Lung (tissue), 11 donors: ENCODE measurements at regions not wholly inside any gene's neighbourhood (a gene's known extent, or its start where the extent isn't known, plus 50 kb on each side); places are given as distances from the start of the nearest gene placed in this dataset.

Source experiments
- ATAC-seq: fragments of 200-7000 bp; cut with Tn5 transposase; one replicate; pipeline ENCODE4 v1.9.1; 2020; ENCODE audit warnings: moderate number of reproducible peaks; ENCODE audit not compliant: insufficient read depth, low FRiP score
- DNase-seq, 3 donors: peaks; one replicate each; pipeline ENCODE4 v3.0.0-alpha.2; 2013 to 2017
- H3K27ac ChIP-seq, 2 donors: one replicate each; pipeline ENCODE4 v1.5.1; 2013; ENCODE audit warnings: mild to moderate bottlenecking in 2 of 2, moderate library complexity in 2 of 2, control low read depth in 1 of 2, inconsistent platforms in 1 of 2, low read depth in 1 of 2, low read length in 1 of 2
- H3K27me3 ChIP-seq, 3 donors: one replicate each; pipeline ENCODE4 v1.5.1; 2013; ENCODE audit warnings: low read length in 2 of 3; ENCODE audit not compliant: control insufficient read depth in 3 of 3, insufficient read depth in 3 of 3
- H3K36me3 ChIP-seq, 4 donors: one replicate each; pipeline ENCODE4 v1.5.1; 2013; ENCODE audit warnings: low read length in 4 of 4, mild to moderate bottlenecking in 1 of 4, moderate library complexity in 1 of 4; ENCODE audit not compliant: control insufficient read depth in 4 of 4, insufficient read depth in 4 of 4
- H3K4me1 ChIP-seq, 5 donors: one replicate each; pipeline ENCODE4 v1.5.1; 2013; ENCODE audit warnings: low read length in 5 of 5, mild to moderate bottlenecking in 2 of 5, moderate library complexity in 1 of 5; ENCODE audit not compliant: control insufficient read depth in 5 of 5, insufficient read depth in 5 of 5
- H3K4me3 ChIP-seq: one replicate; pipeline ENCODE4 v1.5.1; 2013; ENCODE audit warnings: mild to moderate bottlenecking, control low read depth, moderate library complexity
- H3K9ac ChIP-seq, 2 donors: one replicate each; pipeline ENCODE4 v1.5.1; 2013; ENCODE audit warnings: low read length in 2 of 2, control low read depth in 1 of 2; ENCODE audit not compliant: insufficient read depth in 1 of 2
- H3K9me3 ChIP-seq, 4 donors: one replicate each; pipeline ENCODE4 v1.5.1; 2013; ENCODE audit warnings: low read length in 3 of 4, mild to moderate bottlenecking in 1 of 4, moderate library complexity in 1 of 4; ENCODE audit not compliant: control insufficient read depth in 4 of 4, insufficient read depth in 3 of 4
- WGBS, 2 donors: extraction: QIAGEN DNeasy Blood & Tissue Kit; methylation state at CpG; one replicate each; pipeline ENCODE4 v1.1.7; 2013; 5-methylcytosine and 5-hydroxymethylcytosine counted together
- TF ChIP-seq, protein P1 (sequence below): IDR thresholded peaks from 2 replicates; pipeline ENCODE4 v1.5.1; 2012; ENCODE audit warnings: mild to moderate bottlenecking; ENCODE audit errors: control extremely low read depth, extremely low read depth
- donor health status: control.
- donor health status: control.
- donor health status: Bipolar disorder and iron deficiency.
- donor health status: healthy.
- donor health status: DM: yes; HTN: yes; CAD: no.

GRCh38 chr11:122229078-122229477 is 113.1 kb upstream of the BLID start:
- H3K27me3 ChIP-seq = no peaks in the 10 kb centered on the region
- ATAC-seq (peak; percentile 34), DNase-seq (peak in 2 of 3 donors; percentile 34 to 46)
- no peak overlapping the region for H3K9ac ChIP-seq
- 46 to 66% methylated on average over 2 of the region's 2 CpGs for WGBS, 2 donors
- peaks cover 3 to 16% (median 4%) of the 10 kb centered on the region in 5 donors for H3K4me1 ChIP-seq
- no peak overlapping the region for H3K27ac ChIP-seq
- no peak overlapping the region for H3K4me3 ChIP-seq
- no peaks in the 10 kb centered on the region for H3K36me3 ChIP-seq
- TF ChIP-seq, protein P1, sequence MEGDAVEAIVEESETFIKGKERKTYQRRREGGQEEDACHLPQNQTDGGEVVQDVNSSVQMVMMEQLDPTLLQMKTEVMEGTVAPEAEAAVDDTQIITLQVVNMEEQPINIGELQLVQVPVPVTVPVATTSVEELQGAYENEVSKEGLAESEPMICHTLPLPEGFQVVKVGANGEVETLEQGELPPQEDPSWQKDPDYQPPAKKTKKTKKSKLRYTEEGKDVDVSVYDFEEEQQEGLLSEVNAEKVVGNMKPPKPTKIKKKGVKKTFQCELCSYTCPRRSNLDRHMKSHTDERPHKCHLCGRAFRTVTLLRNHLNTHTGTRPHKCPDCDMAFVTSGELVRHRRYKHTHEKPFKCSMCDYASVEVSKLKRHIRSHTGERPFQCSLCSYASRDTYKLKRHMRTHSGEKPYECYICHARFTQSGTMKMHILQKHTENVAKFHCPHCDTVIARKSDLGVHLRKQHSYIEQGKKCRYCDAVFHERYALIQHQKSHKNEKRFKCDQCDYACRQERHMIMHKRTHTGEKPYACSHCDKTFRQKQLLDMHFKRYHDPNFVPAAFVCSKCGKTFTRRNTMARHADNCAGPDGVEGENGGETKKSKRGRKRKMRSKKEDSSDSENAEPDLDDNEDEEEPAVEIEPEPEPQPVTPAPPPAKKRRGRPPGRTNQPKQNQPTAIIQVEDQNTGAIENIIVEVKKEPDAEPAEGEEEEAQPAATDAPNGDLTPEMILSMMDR = no peak
- H3K9me3 ChIP-seq = no peaks in the 10 kb centered on the region

DNA sequence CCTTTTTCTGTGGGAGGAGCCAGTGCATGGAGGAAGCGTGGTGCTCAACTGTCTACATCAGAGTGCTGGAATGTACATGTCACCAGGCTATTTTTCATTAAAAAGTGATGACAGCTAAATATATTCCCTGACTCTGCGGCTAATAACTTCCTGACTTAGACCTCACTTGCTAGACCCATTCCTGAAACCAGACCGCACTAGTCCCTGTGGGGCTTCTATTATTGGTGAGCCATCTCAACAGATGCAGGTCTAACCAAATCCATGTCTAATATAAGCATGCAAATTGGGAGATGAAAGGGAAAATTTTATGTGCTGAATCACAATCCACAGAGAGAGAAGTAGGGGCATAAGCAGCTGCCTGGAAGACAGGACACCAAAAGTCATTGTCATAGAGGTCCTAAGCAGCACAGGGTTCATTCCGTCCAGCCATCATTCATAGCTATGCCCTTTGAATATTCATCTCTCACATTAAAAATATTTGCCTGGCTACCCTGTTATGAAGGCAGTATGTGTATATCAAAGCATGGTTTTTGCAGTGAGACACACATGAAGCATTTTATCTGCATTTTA is 110.9 kb upstream of the BLID start:
- WGBS, 2 donors = 51 to 62% methylated on average over 4 of the region's 4 CpGs
- TF ChIP-seq, protein P1 = no peak
- Histone ChIP-seq H3K9ac (no peak overlapping the region), H3K27ac (no peak overlapping the region), H3K36me3 (no peaks in the 10 kb centered on the region), H3K4me3 (no peak overlapping the region), H3K9me3 (no peaks in the 10 kb centered on the region), H3K4me1 (peaks cover 3 to 16% (median 4%) of the 10 kb centered on the region in 5 donors), H3K27me3 (no peaks in the 10 kb centered on the region)
- DNase-seq (no peak), ATAC-seq (no peak)

DNA sequence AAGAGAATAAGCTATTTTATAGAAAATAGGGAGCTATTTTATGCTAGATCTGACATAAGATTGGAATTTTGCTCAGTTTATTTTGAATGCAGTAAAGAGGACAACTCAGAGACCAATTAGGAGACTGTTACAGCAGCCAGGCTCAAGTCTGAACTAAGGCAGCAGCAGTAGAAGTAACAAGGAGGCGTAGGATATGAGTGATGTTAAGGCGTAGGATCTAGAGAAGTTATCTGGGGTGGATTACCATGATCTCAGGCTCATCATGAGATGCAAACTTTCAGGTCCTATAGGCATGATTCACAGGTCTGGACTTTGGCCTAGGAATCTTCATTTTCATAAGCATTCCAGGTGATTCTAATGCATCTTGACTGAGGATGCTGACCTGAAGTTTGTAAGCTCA is 108.9 kb upstream of the BLID start:
- Histone ChIP-seq H3K36me3 (no peaks in the 10 kb centered on the region), H3K4me1 (peaks cover 3 to 12% (median 4%) of the 10 kb centered on the region in 5 donors), H3K4me3 (no peak overlapping the region), H3K9ac (no peak overlapping the region), H3K9me3 (no peaks in the 10 kb centered on the region), H3K27ac (no peak overlapping the region), H3K27me3 (no peaks in the 10 kb centered on the region)
- no peak for ATAC-seq
- 98% methylated on average over 2 of the region's 2 CpGs for WGBS, 2 donors
- DNase-seq = no peak
- TF ChIP-seq, protein P1 = no peak

GRCh38 chr11:122220321-122220720 is 104.3 kb upstream of the BLID start:
- no peaks in the 10 kb centered on the region for H3K27me3 ChIP-seq
- no peaks in the 10 kb centered on the region for H3K9me3 ChIP-seq
- ATAC-seq (no peak), DNase-seq (no peak)
- H3K9ac ChIP-seq = no peak overlapping the region
- TF ChIP-seq, protein P1 = no peak
- H3K27ac ChIP-seq = no peak overlapping the region
- H3K36me3 ChIP-seq = no peaks in the 10 kb centered on the region
- 88 to 96% methylated on average over 2 of the region's 2 CpGs for WGBS, 2 donors
- peaks cover 0 to 7% (median 0%) of the 10 kb centered on the region in 5 donors for H3K4me1 ChIP-seq
- H3K4me3 ChIP-seq = no peak overlapping the region
